Vagina (tissue), 2 donors: ENCODE measurements at regions not wholly inside any gene's neighbourhood (a gene's known extent, or its start where the extent isn't known, plus 50 kb on each side); places are given as distances from the start of the nearest gene placed in this dataset.

Experiments
- CTCF ChIP-seq, 3 experiments: fragments of 450-650 bp in 2 of 3; fragments of 200-600 bp in 1 of 3; sonication (generic) in 1 of 3; IDR thresholded peaks; one replicate each; pipeline ENCODE4 v1.5.1; 2017 to 2019; ENCODE audit warnings: antibody characterized with exemption in 3 of 3, mild to moderate bottlenecking in 2 of 3, moderate library complexity in 2 of 3
- POLR2AphosphoS5 ChIP-seq, 2 donors: sonication (generic); formaldehyde crosslinking; IDR thresholded peaks; one replicate each; pipeline ENCODE4 v1.9.0; 2017; ENCODE audit warnings: antibody characterized with exemption in 2 of 2, mild to moderate bottlenecking in 2 of 2, low read depth in 1 of 2; ENCODE audit not compliant: insufficient read depth in 1 of 2

GRCh38 chr2:175599966-175600831 is 401.9 kb downstream of the LNPK start:
- no peak for TF ChIP-seq CTCF (IDR thresholded peaks at IDR 0.05)
- TF ChIP-seq POLR2AphosphoS5 (IDR thresholded peaks at IDR 0.05; ENCODE audit: insufficient read depth in 1 of 2, low read depth in 1 of 2), result no peak
